NCI-H345 treated with DMSO at 0.1 percent for 48 hours (cell line): ENCODE measurements at regions not wholly inside any gene's neighbourhood (a gene's known extent, or its start where the extent isn't known, plus 50 kb on each side); places are given as distances from the start of the nearest gene placed in this dataset.
"Not testable (repeated sequence)": the region's sequence is repeated elsewhere in the genome, so short reads cannot be mapped to it uniquely, and the experiment has no call there.

Experiments
- DNase-seq: peaks from one replicate; lab custom pipeline; 2025; ENCODE audit not compliant: unreplicated experiment; lab: John Stamatoyannopoulos, UW

DNA sequence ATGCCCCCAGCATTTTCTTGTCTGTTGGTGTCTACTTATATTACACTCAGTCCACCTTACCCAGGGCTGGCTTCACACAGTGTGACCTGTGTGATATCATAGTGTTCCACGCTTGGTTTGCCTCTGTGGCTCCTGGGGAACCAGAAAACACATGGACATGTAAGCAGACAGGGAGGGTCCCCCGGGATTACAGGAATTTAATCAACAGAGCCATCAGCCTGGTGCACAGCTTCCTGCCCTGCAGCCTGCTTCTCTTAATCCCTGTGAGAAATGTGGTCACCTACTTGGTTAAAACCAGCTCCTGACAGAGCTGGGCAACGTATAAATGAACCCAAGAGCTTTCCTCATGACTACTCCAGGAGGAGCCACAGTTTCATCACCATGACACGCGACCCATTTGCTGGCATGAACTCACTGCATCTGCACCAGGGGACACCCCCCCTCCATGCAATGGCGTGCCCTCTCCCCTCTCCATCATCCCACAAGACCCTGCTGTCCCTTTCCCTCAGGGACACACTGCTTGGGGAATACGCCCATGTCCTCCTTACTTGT, 152.1 kb downstream of the UQCRFS1 start:
- DNase-seq: no peak

DNA sequence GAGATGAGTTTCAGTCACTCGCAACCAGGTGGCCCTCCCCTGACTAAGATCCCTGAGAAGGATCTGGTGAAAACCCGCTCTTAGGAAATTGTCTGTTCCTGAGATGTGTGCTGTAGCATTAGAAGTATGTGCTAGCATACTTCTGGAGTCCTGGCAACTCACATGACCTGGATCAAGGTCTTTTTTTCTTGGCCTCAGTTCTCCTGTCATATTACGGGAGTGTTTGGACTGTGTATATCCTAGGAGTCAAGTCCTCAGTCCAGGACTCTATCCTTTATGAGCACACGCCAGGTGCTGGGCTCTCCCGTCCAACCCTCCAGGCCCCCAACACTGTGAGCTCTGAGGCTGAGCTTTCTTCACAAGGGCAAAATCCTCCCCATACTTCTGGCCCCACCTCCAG, 156.4 kb downstream of the UQCRFS1 start:
- no peak for DNase-seq

DNA sequence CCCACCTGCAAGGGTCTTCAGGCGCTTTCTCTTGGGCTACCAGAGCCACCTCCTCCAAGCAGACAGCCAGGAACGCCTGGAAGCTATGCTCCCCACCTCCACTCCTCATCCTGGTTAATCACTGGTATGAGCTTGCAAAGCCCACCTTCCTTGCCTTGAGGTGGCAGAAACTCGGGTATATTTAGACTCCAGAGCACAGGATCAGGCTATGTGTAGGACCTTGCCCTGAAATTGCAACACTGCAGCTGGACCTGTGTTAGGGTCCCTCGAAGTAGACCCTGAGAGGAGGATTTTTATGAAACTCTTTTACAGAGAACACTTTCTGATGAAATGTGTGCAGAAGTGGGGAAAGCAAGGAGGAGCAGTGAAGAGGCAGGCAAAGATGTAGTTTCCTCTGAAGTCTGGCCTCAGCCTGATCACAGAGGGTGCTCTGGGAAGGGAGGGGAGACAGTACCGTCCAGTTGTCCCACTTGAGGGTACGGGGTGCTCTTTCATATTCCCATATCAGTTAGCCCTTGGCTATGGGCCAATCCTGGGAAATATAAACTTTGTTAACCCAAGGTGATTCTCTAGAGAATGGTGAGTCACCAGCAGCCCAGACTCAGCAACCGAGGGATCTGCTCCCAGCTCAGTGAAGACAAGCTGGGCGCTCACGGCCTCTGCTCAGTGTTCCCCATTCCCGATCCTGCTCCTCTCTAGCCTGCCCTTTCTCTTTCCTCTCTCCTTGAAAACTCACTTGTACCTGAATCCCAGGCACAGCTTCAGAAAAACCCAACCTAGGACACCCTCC, 157.9 kb downstream of the UQCRFS1 start:
- DNase-seq: no peak

DNA sequence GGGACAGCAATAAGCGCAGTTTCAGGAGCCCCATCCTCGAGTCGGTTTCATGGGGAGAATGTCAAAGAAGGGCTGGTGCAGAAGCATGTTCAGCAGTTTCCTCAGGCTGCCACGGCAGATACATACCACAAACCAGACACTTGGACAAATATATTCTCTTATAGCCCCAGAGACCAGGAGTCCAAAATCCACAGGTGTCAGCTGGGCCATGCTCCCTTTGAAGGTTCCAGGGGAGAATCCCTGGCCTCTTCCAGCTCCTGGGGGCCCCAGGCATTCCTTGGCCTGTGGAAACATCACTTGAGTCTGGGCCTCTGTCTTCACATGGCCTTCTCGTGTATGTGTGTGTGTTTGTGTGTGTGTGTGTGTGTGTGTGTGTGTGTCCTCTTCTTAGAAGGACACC, 164.1 kb downstream of the UQCRFS1 start:
- DNase-seq: no peak

DNA sequence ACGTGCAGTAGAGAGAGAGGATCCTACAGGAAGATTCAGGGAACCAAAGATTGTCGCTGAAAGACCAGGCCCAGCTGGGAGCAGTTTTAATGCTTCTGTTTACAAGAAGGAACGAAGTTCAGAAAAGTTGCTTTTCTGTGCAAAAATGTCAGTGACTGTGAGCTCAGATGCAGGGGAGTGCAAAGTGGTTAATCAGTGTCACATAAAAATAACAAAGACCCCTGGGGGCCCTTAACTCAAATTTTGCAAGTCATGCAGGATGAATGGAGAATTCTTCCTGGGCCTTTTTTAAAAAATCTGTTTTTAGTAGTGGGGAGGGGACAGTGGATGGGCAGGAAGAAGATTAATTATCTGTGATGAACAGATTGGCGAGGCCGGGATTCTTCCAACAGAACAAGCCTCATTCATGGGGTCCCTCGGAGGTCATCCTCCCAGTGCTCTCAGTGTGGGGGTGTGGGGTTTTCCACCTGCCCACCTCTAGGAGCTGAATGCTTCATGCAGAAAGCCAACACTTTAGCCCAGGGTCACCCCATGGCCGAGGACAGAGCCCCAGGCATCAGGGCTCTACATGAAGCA, 167.2 kb downstream of the UQCRFS1 start:
- DNase-seq: no peak

DNA sequence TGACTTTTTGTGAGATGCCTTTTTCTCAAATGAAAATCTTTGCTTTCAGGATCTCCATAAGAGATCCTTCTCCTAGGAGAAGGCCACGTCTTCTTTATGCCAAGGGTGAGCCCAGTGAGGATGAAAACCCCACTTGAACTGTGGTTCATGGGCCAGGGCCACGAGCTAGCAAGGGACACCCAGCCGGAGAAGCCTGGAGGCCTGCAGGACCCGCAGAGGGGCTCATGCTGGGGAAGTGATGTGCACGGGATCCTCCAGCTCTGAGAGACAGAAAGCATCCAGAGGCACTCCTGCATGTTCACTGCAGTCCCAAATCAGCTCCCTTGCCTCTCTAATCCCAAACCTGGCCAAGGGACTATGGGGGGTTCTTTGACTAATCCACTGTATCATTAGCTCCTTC, 168.9 kb downstream of the UQCRFS1 start:
- DNase-seq: no peak

DNA sequence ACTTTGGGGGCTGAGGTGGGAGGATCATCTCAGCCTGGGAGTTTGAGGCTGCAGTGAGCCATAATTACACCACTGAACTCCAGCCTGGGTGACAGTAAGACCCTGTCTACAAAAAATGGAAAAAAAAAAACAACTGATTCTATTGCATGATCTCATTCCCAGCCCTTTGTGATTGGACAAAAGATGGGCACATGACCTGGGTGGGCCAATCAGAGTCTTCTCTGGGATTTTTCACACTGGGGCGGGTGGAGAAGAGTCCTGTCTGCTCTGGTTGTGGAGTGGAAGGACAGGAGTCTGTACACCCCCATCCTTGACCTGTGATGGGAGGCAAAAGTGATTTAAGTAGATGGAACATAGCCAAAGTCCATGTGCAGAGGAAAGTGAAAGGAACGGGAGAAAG, 170.5 kb downstream of the UQCRFS1 start:
- no peak for DNase-seq

DNA sequence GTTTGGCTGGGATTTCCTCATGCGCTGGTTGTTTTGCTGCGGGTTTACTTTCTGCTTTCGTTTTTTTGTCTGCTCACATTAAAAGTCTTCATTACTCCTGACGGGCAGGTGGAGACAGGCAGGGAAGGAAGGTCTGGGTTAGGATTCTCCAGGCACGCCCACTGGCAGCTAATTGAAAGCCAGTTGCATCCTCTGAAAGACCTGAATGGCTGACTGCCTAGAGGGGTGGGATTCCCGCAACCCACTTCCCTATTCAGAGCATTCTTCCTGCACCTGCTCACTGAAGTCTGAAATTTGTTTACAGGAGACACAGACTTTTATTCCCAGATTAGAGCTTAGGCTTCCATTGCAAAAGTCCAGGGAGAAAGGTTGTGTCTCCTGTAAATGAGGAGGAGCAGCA, 172.0 kb downstream of the UQCRFS1 start:
- peak; percentile 90 for DNase-seq

DNA sequence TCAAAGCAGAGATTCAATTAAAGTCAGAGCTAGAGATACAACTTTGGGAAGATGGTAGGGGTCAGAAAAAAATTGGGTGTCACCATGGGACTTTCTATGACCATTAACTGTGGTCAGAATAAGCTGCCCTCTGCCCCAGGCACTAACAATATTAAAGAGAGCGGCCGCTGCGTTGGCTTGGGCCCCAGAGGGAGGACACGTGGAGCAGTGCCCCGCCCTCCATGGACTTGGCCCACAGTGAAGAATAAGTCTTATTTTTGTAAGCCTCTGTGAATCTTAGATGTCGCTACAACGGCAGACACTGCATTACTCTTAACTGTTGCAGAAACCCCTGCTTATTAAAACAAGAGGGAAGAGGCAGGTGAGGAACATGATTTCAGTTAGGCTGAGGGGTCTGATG, 172.7 kb downstream of the UQCRFS1 start:
- no peak for DNase-seq

DNA sequence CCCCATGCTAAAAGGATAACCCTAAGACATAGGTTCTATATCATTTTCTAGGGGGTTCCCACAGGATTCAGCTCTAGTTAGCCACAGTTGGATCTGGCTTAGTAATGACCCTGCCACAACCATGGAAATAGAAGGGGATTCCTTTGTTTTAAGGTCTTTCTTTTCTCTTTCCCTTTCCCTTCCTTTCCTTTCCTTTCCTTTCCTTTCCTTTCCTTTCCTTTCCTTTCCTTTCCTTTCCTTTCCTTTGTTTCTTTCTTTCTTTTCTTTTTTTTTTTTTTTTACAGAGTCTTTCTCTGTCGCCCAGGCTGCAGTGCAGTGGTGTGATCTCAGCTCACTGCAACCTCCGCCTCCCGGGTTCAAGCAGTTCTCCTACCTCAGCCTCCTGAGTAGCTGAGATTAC, 173.9 kb downstream of the UQCRFS1 start:
- DNase-seq: not testable (repeated sequence)

DNA sequence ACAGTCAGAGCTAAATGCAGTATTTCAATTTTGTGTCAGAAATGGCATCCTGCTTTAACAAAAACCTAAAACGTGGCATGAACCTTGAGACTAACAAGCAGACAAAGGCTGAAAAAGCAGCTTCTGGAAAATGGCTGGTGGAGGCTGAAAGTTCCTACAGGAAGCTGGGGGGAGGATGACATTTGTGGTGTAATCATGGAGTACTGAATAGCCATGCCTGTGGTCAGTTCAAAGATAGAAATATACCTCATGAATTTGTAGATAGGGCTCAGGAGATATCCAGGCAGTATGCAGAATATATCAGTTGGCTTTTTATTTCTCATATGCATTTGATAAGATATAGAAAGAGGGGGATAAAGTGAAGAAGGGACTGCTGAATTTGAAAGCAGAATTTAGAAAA, 181.7 kb downstream of the UQCRFS1 start:
- DNase-seq: no peak

DNA sequence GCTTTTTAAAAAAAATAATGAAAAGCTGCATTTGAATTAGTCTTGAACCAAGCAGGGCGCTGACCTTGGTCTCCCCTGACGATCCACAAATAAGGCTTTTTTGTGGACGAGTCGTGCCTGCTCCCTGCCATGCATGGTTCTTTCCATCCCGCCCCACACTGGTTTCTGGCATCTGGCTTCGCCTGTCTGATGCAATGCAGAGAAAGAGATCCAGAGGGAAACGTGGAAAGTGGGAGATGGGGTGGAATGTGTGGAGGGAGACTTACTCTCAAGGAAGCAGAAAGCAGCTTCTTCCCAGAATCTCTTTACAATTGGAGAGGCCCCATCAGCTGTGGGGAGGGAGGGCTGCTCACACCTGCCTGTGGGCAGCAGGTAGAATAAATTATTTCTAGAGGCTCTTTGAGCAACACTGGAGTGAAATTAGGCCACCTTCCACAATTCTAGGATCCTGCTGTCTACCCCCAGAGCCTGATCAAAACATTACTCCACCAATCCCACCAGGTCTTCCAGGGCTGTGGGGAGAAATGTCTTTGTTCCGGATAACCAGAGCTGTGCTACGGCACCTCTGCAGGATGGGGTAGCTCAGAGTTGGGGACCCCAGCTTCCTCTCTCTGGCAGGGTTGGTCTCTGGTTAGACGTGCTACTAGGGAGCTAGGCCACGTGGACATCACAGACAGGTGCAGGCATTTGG, 183.5 kb downstream of the UQCRFS1 start:
- no peak for DNase-seq

DNA sequence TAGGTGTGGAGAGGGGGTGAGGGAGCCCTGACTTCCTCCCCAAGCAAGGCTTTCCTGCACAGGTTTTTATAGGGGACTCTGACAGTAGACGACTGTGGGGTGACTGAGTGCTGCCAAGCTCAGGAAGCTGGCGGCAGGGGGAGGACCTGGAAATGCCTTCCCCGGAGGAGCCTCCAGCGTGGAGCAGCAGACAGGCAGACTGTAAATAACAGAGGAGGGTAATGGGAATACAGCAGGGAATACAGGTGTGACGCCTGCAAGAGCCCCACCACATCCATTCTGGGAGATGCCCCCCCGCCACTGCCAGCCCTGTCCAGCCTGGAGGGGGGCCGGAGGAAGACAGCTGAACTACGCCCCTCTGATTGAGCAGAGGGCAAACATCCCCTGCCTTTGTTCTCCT, 190.4 kb downstream of the UQCRFS1 start:
- DNase-seq: no peak

DNA sequence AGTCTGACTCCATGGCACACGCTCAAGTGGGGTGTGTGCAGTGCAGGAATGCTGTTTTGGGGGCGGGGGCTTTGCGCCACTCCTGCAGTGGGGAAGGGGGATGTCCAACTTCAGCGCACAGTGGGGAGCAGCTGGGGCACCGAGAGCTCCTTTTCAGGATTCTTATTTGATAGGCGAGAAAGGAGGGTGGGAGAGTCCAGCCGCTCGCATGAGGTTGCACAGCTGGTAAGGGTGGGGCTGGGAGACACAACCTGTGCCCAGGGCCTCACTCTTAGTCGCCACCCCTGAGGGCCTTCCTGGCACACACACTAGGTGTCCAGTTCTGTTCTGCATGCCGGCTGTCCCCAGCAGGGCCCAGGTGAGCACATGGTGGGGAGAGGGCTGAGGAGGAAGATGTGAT, 190.8 kb downstream of the UQCRFS1 start:
- DNase-seq: no peak

DNA sequence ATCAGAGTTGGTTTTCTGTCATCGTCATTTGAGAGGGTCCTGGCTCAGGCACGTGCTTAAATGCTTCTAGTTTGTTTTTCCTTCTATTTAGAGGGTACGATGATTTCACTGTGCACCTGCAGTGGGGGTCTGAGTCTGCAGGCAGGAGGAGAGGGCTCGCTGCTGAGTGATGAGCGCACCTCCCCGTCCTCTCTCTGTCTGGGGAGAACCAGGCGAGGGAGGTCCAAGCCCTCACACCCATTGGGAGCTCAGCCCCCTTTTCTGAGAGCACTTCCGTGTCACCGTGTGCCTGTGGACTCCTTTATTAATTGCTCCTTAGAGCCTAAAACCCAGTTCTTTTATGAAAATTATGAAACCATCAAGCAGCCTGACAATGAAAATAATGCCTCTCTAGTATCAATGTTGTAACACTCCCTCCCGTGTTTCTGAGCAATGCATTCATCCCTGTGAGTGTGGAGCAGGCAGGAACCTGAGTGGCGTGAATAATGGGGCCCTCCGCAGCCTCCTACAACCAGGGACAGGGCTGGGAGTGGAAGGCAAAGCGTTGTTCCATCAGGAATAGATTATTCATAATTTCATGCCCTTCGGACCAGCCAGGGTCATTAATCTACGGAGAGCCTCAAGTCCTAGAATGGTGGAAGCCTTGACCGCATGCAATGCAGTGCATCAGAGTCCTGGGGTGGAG, 191.6 kb downstream of the UQCRFS1 start:
- DNase-seq: no peak

DNA sequence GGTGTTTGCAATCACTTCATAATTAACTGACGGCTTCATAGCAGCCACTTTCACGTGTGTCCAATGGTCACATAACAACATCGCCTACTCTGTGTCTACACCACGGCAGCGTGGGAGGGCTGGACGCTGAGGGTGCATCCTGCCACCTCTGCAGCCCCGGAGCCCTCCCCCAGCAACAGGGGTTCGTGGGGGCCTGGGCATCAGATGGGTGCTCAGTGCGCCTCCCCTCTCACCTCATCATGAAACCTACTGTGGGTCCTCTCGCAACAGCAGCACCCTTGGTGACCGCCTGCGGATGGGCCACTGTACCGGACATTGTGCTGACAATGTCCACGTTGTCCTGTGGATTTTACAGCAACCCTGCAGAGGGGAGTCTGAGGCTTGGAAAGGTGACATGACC, 193.5 kb downstream of the UQCRFS1 start:
- DNase-seq: no peak

DNA sequence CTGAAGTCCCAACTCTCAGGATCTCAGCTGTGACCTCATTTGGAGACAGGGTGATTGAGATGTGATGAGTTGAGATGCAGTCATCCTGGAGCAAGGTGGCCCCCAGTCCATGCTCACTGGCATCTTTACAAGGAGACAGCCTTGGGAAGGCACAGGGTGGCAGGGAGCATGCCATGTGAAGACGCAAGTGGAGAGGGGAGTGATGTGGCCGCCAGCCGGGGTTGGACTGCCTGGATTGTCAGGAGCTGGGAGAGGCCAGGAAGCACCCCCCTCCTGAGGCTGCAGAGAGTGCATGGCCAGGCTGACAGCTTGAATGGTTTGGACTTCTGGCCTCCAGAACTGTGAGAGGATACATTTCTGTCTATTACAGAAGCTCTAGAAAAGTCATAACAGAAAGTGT, 194.4 kb downstream of the UQCRFS1 start:
- DNase-seq: no peak

DNA sequence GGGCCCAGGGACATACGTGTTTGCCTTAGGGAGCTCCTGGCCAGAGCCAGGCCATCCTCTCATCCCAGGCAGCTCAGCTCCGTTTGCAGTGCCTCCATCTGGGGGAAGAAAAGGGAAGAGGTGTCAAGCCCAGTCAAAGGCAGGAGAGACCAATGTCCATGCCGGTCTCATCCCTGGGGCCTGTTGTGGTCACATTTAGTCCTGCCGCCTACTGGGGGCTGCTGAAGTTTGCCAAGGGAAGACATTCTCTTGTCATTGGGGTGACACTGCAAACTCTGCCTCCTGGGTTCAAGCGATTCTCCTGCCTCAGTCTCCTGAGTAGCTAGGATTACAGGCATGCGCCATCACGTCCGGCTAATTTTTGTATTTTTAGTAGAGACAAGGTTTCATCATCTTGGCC, 195.2 kb downstream of the UQCRFS1 start:
- DNase-seq: no peak

DNA sequence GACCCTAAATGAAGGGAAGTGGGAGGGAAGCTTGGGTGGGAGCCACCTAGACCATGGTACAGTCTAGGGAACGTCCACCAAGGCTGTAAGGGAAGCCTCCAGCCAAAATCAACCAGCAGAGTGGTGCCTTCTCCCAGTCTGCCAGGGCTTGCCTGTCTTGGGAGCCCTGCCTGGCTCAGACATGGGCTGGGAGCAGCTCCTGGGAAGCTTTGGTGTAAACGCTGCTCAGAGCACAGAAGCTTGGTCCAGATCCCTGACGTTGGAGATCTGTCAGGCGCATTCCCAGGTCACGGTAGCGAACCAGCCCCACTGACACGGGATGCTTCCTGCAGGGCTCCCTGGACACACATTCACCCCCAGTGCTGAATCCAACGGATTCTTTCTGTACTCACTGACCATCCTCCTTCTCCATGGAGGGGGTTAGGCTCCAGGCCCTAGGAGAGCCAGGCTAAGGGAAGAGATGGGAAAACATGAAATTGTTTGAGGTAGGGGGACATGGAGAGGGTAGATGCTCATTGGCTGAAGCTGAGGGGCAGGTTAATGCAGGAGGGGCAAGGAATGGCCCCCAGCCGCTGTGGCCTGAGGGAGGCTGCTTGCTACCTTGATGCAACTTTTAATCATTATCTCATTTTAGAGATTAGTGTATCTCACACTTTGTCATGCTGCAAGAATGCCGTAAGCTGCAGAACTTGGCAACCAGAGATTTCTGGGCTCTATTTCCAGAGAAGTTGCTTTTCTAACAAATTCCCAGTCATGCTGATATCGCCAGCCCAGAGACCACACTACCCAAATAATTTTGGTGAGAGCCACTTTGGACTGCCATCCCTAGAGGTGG, 195.8 kb downstream of the UQCRFS1 start:
- DNase-seq: no peak

DNA sequence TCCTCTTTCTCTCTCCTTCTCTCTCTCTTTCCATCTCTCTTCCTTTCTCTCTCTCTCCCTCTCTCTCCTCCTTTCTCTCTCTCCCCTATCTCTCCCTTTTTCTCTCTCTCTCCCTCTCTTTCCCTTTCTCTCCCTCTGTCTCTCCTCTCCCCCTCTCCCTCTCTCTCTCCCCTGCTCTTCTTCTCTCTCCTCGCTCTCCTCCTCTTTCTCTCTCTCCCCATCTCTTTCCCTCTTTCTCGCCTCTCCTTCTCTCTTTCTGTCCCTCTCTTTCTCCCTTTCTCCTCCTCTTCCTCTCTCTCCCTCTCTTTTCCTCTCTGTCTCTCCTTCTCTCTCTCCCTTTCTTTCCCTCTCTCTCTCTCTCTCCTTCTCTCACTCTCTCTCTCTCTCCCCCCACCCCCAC, 196.6 kb downstream of the UQCRFS1 start:
- no peak for DNase-seq

DNA sequence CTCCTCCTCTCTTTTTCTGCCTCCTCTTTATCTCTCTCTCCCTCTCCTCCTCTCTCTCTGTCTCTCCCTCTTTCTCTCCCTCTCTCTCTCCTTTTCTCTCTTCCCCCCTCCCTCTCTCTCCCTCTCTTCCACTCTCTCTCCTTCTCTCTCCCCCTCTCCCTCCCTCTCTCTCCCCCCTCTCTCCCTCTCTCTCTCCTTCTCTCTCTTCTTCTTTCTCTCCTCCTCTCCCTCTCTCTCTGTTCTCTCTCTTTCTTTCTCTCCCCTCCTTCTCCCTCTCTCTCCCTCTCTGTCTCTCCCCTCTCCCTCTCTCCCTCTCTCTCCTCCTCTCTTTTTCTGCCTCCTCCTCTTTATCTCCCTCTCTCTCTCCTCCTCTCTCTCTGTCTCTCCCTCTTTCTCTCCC, 197.4 kb downstream of the UQCRFS1 start:
- DNase-seq: no peak
